SH-SY5Y (cell line): ENCODE measurements at regions not wholly inside any gene's neighbourhood (a gene's known extent, or its start where the extent isn't known, plus 50 kb on each side); places are given as distances from the start of the nearest gene placed in this dataset.

ENCODE experiments used
- GATA2 ChIP-seq: IDR thresholded peaks from 2 replicates; pipeline ENCODE4 v1.6.1; 2011; ENCODE audit warnings: mild to moderate bottlenecking, low read depth, low read length
- GATA3 ChIP-seq: IDR thresholded peaks from 2 replicates; pipeline ENCODE4 v1.6.1; 2011; ENCODE audit warnings: low read depth, mild to moderate bottlenecking, low read length, moderate library complexity

- TF ChIP-seq GATA2 (peak; percentile 53), GATA3 (peak; percentile 76)
Measured at GRCh38 chr6:49370518-49370917, 92.5 kb downstream of the MMUT start.

- no peak for TF ChIP-seq GATA3
Measured at GRCh38 chr6:49366539-49366938, 96.5 kb downstream of the MMUT start.

GRCh38 chr6:49348561-49348960, 114.5 kb downstream of the MMUT start:
- TF ChIP-seq GATA2, result no peak
- no peak for TF ChIP-seq GATA3

- TF ChIP-seq GATA3 (no peak), GATA2 (no peak)
Measured at GRCh38 chr6:49342410-49342809, 120.6 kb downstream of the MMUT start.

GRCh38 chr6:49341869-49342268, 121.2 kb downstream of the MMUT start:
- TF ChIP-seq GATA3 (no peak), GATA2 (no peak)

GRCh38 chr6:49339096-49339495, 124.0 kb downstream of the MMUT start:
- TF ChIP-seq GATA2 (no peak), GATA3 (no peak)

GRCh38 chr6:49336514-49337131, 126.4 kb downstream of the MMUT start:
- no peak for TF ChIP-seq GATA3
- TF ChIP-seq GATA2, result no peak

GRCh38 chr6:49333345-49334125, 129.5 kb downstream of the MMUT start:
- TF ChIP-seq GATA2 (no peak), GATA3 (no peak)

- TF ChIP-seq GATA2, result no peak
- no peak for TF ChIP-seq GATA3
Measured at GRCh38 chr6:49332781-49333180, 130.3 kb downstream of the MMUT start.

GRCh38 chr6:49329186-49329585, 133.9 kb downstream of the MMUT start:
- no peak for TF ChIP-seq GATA2

- TF ChIP-seq GATA3, result peak; percentile 47
- TF ChIP-seq GATA2, result no peak
Measured at GRCh38 chr6:49328051-49328744, 134.9 kb downstream of the MMUT start.

GRCh38 chr6:49327571-49327970, 135.5 kb downstream of the MMUT start:
- no peak for TF ChIP-seq GATA3
- TF ChIP-seq GATA2, result no peak

GRCh38 chr6:49327005-49327404, 136.0 kb downstream of the MMUT start:
- TF ChIP-seq GATA2, result no peak
- no peak for TF ChIP-seq GATA3

- no peak for TF ChIP-seq GATA2
- no peak for TF ChIP-seq GATA3
Measured at GRCh38 chr6:49326347-49326746, 136.7 kb downstream of the MMUT start.

- TF ChIP-seq GATA2 (no peak), GATA3 (no peak)
Measured at GRCh38 chr6:49325891-49326290, 137.2 kb downstream of the MMUT start.
